HS-27A (cell line): ENCODE measurements at regions not wholly inside any gene's neighbourhood (a gene's known extent, or its start where the extent isn't known, plus 50 kb on each side); places are given as distances from the start of the nearest gene placed in this dataset.
"Not testable (repeated sequence)": the region's sequence is repeated elsewhere in the genome, so short reads cannot be mapped to it uniquely, and the experiment has no call there.

Experiments
- DNase-seq: peaks from one replicate; pipeline ENCODE4 v3.0.0-alpha.2; 2012; ENCODE audit warnings: low read depth, missing footprints

DNA sequence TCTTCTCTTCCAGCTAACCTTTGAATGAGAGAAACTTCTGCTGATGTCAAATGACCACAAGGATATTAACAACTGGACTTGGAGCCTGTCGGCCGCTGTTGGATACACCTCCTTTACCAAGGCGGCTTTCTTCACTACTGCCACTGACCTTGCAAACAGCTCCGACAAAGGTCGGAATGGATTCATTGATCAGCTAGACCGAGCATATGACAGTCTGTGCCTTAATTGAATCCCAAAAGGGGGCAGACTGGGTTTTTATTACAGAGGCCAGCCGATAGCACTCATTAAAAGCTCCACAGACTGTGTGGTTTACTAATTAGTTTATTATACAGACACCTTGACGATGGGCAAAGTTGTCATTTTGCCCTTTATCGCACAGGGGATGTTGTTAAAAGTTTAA, 394.5 kb downstream of the RERGL start:
- no peak for DNase-seq

GRCh38 chr12:17691369-17691768, 398.6 kb downstream of the RERGL start:
- DNase-seq: no peak

GRCh38 chr12:17680220-17680619, 409.8 kb downstream of the RERGL start:
- no peak for DNase-seq

GRCh38 chr12:17666641-17667324, 423.2 kb downstream of the RERGL start:
- no peak for DNase-seq

GRCh38 chr12:17665839-17666238, 424.2 kb downstream of the RERGL start:
- DNase-seq: no peak

- DNase-seq: no peak
These were observed 428.7 kb downstream of the RERGL start for GRCh38 chr12:17661250-17661649.

GRCh38 chr12:17652436-17652835, 437.6 kb downstream of the RERGL start:
- no peak for DNase-seq

GRCh38 chr12:17642340-17642650, 447.7 kb downstream of the RERGL start:
- DNase-seq: no peak

GRCh38 chr12:17640615-17641014, 449.4 kb downstream of the RERGL start:
- DNase-seq: no peak

DNA sequence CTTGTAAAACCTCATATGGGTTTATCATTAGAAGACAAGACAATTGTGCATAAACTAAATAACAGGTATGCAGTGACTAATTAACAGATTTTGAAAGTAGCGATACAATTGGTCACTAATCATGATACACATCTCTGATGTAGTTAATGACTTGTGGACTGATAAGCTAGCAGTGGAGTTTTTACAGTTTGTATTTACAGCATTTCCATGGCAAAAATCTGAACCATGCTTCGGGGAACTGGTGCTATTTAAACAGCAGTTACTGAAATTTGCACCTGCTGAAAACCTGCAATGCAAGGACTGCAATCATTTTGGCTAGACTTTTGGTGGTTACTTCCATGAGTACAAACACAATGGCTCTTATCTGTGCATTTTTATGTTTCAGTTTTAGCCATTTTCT, 471.2 kb downstream of the RERGL start:
- DNase-seq: no peak

- no peak for DNase-seq
These were observed 480.3 kb downstream of the RERGL start for GRCh38 chr12:17609701-17610100.

- DNase-seq: no peak
These were observed 480.8 kb downstream of the RERGL start for GRCh38 chr12:17609153-17609552.

GRCh38 chr12:17595111-17595510, 494.9 kb downstream of the RERGL start:
- DNase-seq: no peak

DNA sequence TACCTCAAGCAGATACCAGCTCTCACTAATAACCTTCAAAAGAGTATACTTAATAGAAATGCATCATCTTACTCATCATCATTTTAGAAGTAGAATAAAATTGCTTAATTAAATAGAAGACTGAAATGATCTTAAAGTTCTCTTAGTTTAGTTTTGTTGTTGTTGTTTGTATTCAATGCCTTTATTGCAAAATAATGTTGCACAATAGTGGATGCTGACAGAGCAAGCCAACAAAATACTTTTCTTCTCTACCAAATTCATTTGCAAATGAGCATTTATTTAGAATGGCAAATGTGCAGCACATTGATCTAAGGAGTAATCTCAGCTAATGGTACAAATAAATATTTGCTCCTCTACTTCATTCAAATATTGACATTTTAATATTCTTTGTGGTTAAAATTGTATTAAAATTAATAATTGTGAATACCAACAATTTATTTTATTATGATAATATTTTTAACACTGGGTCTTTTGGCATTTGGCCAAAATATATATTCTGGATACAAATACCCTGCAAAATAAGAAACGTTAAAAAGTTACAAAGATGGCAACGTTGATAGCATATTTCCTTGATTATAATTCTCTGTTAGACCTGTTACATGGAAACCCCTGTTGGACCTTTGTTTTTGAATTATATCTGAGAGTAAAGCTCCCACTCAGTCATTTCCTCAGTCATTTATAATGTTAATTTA, 496.1 kb downstream of the RERGL start:
- no peak for DNase-seq

DNA sequence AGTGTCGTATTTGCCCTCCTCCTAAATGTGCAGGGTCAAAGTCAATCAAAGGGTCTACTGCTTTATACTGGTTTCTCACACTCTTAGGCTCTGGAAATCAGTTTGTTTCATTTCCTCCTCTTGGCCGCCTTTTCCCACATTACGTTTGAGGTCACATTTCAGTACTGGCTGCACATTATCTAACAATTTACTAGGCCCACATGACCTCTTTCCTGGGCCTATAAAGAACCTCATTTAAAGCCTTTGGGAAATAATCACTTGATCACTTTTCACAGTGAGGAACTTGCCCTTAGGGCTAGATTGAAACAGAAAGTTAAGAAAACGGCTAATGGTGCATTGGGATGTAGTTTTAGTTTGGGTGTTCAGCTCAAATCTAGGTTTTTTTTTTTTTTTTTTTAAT, 497.5 kb downstream of the RERGL start:
- DNase-seq: no peak

DNA sequence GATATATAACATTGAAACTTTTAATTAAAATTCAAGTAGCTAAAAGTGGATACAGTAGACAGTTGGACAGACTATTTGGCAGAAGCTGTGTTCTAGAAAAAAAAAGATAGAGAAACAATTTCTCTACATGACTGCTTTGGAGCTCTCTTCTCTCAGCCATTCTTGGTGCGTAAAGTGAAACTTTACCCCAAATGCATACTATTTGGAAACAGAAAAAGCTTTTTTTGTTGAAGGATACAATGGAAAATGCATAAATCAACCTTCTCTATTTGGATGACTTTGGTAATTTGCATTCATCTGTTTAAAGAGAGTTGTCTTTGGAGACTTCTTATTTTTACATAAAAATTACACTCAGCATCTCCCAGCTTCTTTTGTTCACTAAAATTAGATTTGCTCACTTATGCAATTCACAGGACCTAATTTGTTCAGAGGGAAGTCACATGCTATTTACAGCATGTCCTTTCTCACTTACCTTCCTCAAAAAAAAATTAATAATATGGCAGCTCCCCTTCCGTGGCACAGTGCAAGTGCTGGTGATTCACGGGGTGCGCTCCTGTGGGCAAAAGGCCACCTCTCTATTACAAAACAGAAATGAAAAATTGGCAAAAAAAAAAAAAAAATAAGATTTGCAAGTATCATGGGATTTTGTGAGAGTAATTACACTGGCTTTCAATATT, 498.9 kb downstream of the RERGL start:
- DNase-seq: no peak

DNA sequence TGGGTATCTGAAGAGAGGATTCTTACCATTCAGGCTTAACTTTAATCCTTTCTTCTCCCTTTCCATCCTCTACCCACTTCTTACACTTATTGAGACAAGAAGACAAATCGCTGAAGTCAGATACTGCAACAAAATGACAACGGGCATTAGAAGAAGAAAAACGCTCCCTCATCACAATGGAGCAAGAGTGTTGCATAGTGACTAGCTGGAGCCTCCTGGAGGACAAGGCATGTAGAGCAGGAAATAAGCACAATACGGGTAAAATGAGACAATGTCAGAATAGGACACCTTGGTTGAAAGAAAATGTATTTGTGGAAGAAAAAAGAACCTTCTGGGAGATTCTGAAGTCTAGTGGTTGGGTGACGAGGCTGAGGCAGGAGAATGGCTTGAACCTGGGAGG, 501.0 kb downstream of the RERGL start:
- DNase-seq: no peak

- no peak for DNase-seq
These were observed 510.6 kb downstream of the RERGL start for GRCh38 chr12:17579205-17580026.

DNA sequence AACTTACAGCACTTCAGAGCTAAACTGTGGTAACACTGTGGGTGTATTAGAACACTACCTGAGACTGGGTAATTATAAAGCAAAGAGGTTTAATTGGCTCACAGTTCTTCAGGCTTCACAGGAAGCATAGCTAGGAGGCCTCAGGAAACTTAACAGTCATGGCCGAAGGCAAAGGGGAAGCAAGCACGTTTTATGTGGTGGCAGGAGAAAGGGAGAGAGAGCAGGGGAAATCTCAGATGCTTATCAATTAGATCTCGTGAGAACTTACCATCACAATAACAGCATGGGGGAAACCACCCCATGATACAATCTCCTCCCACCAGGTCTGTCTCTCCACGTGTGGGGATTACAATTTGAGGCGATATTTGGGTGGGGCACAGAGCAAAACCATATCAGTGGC, 512.6 kb downstream of the RERGL start:
- no peak for DNase-seq

DNA sequence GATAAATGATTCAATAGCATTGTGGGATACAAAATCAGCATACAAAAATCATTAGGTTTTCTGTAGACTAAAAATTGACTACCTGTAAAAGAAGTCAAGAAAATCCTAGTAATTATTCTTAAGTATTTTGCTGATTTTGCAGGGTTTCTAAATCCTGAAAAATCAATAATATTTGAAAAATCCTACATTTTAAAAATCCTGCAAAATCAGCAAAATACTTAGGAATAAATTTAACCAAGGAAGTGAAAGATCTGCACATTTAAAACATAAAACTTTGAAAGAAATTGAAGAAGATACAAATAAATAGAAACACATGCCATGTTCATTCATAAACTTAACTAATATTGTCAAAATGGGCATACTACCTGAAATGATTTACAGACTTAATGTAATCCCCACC, 517.7 kb downstream of the RERGL start:
- no peak for DNase-seq

DNA sequence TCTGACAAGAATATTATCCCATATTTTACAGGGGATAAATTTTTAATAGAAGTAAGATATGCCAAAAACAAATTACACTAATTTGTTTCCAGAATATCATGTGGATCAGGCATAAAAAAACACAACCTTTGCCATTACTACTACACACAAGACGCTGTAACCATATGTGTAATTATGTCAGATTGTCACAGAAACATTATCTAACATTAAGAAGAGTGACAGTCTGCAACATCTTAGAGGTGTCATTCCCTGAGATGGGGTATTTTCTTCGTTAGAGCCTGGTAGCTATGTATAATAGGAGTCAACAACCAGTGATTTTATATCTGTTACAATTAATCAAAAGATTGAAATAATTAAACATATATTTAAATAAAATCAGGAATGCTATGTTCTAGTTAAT, 518.9 kb downstream of the RERGL start:
- no peak for DNase-seq

- DNase-seq: not testable (repeated sequence)
These were observed 525.4 kb downstream of the RERGL start for GRCh38 chr12:17564630-17565029.

DNA sequence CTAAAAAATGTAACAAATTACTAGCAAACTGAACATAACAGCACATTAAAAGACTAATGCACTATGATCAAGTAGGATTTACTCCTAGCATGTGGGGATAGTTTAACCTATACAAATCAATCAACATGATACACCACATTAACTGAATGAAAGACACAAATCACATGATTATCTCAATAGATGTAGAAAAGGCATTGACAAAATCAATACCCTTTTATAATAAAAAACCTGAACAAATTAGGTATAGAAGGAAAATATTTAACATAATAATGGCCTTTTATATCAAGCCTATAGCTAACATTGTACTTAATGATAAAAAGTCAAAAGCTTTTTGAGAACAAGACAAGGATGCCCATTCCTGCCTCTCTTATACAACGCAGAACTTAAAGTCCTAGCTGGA, 540.0 kb downstream of the RERGL start:
- no peak for DNase-seq
